Heart right ventricle (tissue), 16 donors: ENCODE measurements at regions not wholly inside any gene's neighbourhood (a gene's known extent, or its start where the extent isn't known, plus 50 kb on each side); places are given as distances from the start of the nearest gene placed in this dataset.

Experiments used
- ATAC-seq, 8 donors: fragments of 200-7000 bp; cut with Tn5 transposase; one replicate each; pipeline ENCODE4 v1.9.1; 2020; ENCODE audit warnings: mild to moderate bottlenecking in 8 of 8, moderate library complexity in 8 of 8, moderate number of reproducible peaks in 1 of 8
- DNase-seq, 2 donors: peaks; one replicate each; pipeline ENCODE4 v3.0.0-alpha.2; 2020
- H3K27ac ChIP-seq, 10 donors: fragments of 200-600 bp; sonication (generic) in 2 of 10; one replicate each; pipeline versions ENCODE4 v1.5.0 to v1.8.0; 2020 to 2022; ENCODE audit warnings: mild to moderate bottlenecking in 3 of 10
- H3K27me3 ChIP-seq, 7 donors: fragments of 200-600 bp; one replicate each; pipeline ENCODE4 v1.8.0; 2021 to 2022; ENCODE audit warnings: mild to moderate bottlenecking in 2 of 7
- H3K36me3 ChIP-seq, 9 donors: fragments of 200-600 bp; sonication (generic) in 1 of 9; one replicate each; pipeline versions ENCODE4 v1.5.0 to v1.8.0; 2020 to 2022; ENCODE audit warnings: mild to moderate bottlenecking in 2 of 9
- H3K4me1 ChIP-seq, 9 donors: fragments of 200-600 bp; sonication (generic) in 1 of 9; one replicate each; pipeline versions ENCODE4 v1.5.0 to v1.8.0; 2020 to 2022; ENCODE audit warnings: mild to moderate bottlenecking in 4 of 9
- H3K4me3 ChIP-seq, 10 donors: fragments of 200-600 bp; sonication (generic) in 2 of 10; one replicate each; pipeline versions ENCODE4 v1.5.0 to v1.8.0; 2020 to 2022; ENCODE audit warnings: mild to moderate bottlenecking in 7 of 10, moderate library complexity in 2 of 10
- H3K9me3 ChIP-seq, 11 donors: fragments of 200-600 bp in 10 of 11; sonication (generic) in 2 of 11; one replicate each; pipeline versions ENCODE4 v1.5.0 to v1.8.0; 2013 to 2022; ENCODE audit warnings: mild to moderate bottlenecking in 2 of 11, control low read depth in 1 of 11, moderate library complexity in 1 of 11
- WGBS, 2 donors: extraction: QIAGEN DNeasy Blood & Tissue Kit; methylation state at CpG; one replicate each; pipeline ENCODE4 v1.1.7; 2013; ENCODE audit warnings: inconsistent platforms in 1 of 2; 5-methylcytosine and 5-hydroxymethylcytosine counted together
- intact Hi-C, 10 donors: fragments of 100-400 bp; cut with DNase I; formaldehyde crosslinking; loops; one replicate each; pipeline versions ENCODE4 v1.11.1 to v1.14.2; 2022
- TF ChIP-seq, protein P1 (sequence below), 9 donors: fragments of 200-600 bp; sonication (generic) in 2 of 9; IDR thresholded peaks; one replicate each; pipeline versions ENCODE4 v1.5.0 to v1.8.0; 2021 to 2022; ENCODE audit warnings: antibody characterized with exemption in 9 of 9, mild to moderate bottlenecking in 5 of 9, moderate library complexity in 1 of 9
- donor health status: Arrhythmogenic right ventricular cardiomyopathy.
- donor health status: ischemic (EF 13 %, LVEDD 7.1; RV severe dilation, severe dysfunction).
- donor health status: healthy with polysubstance abuse.
- donor health status: DM: no; HTN: yes; CAD: no.
- donor health status: DM: no; HTN: no; CAD: no.
- donor health status: ischemic (EF 25% LVEDD 6.9; RV normal size, moderate dysfunction).
- donor health status: ischemic (EF 25% LVEDD 5.7; RV mildly dilated, moderate dysfunction).
- donor health status: healthy.
- donor health status: DM: yes; HTN: yes; CAD: no.
- donor health status: Ischemic cardiomyopathy.
- donor health status: ischemic (EF 35%, LVEDD 5.7; RV mildly dilated, moderate dysfunction).
- donor health status: nonischemic (EF 11% LVEDD 7.7; RV severe dilation, severe dysfunction).
- donor health status: DM: yes; HTN: yes; CAD: no.
- donor health status: PGD.
- donor health status: ischemic (EF 29% LVEDD 5.4; RV normal size, mild dysfunction).
- donor health status: nonischemic (EF 23%, LVEDD 6.1; RV moderate dilation, normal function).

DNA sequence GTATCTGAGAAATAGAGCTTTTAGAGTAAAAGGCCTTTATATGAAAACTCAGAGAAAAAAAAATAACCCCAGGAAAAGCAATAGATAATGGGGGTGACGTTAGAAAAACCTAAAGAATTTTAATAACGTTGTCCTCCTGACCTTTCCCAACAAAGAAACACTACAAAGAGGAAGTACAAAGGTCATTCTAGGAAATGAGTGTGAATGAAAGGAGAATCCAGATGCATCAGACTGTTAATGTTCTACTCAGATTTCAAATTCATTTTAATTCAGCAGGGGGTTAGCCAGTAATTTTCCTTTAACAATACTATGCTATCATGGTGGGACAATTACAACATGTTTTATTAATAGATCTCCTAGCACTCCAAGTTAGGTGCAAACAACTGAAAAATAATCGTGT lies 73.8 kb upstream of the CDK1 start:
- Histone ChIP-seq H3K9me3 (peaks cover 0 to 9% (median 0%) of the 10 kb centered on the region in 11 donors), H3K4me3 (no peak overlapping the region), H3K4me1 (peaks cover 0 to 5% (median 0%) of the 10 kb centered on the region in 9 donors), H3K27ac (no peak overlapping the region), H3K36me3 (no peaks in the 10 kb centered on the region), H3K27me3 (no peaks in the 10 kb centered on the region)
- TF ChIP-seq, protein P1, sequence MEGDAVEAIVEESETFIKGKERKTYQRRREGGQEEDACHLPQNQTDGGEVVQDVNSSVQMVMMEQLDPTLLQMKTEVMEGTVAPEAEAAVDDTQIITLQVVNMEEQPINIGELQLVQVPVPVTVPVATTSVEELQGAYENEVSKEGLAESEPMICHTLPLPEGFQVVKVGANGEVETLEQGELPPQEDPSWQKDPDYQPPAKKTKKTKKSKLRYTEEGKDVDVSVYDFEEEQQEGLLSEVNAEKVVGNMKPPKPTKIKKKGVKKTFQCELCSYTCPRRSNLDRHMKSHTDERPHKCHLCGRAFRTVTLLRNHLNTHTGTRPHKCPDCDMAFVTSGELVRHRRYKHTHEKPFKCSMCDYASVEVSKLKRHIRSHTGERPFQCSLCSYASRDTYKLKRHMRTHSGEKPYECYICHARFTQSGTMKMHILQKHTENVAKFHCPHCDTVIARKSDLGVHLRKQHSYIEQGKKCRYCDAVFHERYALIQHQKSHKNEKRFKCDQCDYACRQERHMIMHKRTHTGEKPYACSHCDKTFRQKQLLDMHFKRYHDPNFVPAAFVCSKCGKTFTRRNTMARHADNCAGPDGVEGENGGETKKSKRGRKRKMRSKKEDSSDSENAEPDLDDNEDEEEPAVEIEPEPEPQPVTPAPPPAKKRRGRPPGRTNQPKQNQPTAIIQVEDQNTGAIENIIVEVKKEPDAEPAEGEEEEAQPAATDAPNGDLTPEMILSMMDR (IDR thresholded peaks at IDR 0.05) = no peak
- no peak for DNase-seq
- intact Hi-C loops = no loop called here
- ATAC-seq = no peak
- WGBS, 2 donors = 27 to 31% methylated on average over 3 of the region's 3 CpGs

DNA sequence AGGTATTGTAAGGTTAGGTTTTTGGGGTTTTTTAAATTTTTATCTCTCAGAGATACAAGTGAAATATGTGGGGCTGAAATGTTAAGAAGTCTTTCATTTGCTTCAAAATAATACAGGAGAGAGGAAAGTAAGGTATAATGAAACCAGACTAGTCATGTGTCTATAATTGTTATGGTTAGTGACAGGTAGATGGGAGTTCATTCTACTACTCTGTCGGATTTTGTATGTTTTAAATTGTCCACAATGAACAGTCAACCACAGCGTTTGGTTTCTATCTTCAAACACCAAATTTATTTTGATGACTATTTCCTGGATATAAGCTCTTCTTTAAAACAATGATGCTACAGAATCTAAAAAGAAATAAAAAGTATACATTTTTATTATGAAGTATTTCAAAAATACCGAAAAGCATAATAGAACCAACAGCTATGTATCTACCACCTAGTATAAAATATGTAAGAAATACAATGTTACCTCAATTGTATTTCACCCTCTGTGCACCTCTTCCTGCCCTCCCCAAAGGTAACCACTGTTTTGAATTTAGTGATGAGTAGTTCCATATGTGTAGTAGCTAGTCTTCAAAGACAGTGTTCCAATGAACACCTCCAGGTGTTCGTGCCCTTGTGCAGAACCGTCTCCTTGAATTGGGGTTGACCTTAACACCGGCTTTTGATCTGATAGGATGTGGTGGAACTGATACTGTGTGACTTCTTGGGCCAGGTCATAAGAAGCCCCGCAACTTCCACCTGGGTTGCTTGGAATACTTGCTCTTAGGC lies 74.8 kb upstream of the CDK1 start:
- no peaks in the 10 kb centered on the region for H3K36me3 ChIP-seq
- WGBS, 2 donors = 90 to 93% methylated on average over 7 of the region's 7 CpGs
- TF ChIP-seq, protein P1 (IDR thresholded peaks at IDR 0.05) = no peak
- no peaks in the 10 kb centered on the region for H3K27me3 ChIP-seq
- H3K4me1 ChIP-seq = peaks cover 0 to 5% (median 0%) of the 10 kb centered on the region in 9 donors
- DNase-seq (no peak), ATAC-seq (no peak)
- intact Hi-C loops = no loop called here
- H3K9me3 ChIP-seq = peaks cover 0 to 9% (median 0%) of the 10 kb centered on the region in 11 donors
- H3K4me3 ChIP-seq = no peak overlapping the region
- H3K27ac ChIP-seq = no peak overlapping the region

- ATAC-seq (no peak), DNase-seq (no peak)
- Histone ChIP-seq H3K36me3 (no peaks in the 10 kb centered on the region), H3K27me3 (no peaks in the 10 kb centered on the region), H3K9me3 (peaks cover 0 to 17% (median 0%) of the 10 kb centered on the region in 11 donors), H3K4me3 (no peak overlapping the region), H3K27ac (no peak overlapping the region), H3K4me1 (no peaks in the 10 kb centered on the region)
- intact Hi-C loops = no loop called here
- TF ChIP-seq, protein P1 (IDR thresholded peaks at IDR 0.05) = no peak
These were observed 90.6 kb upstream of the CDK1 start for GRCh38 chr10:60687679-60688078.

- Histone ChIP-seq H3K27ac (no peak overlapping the region), H3K27me3 (no peaks in the 10 kb centered on the region), H3K4me1 (no peaks in the 10 kb centered on the region), H3K4me3 (no peak overlapping the region), H3K36me3 (no peaks in the 10 kb centered on the region), H3K9me3 (peaks cover 0 to 16% (median 0%) of the 10 kb centered on the region in 11 donors)
- DNase-seq = no peak
- intact Hi-C loops = no loop called here
- 88 to 90% methylated on average over 15 of the region's 15 CpGs for WGBS, 2 donors
- TF ChIP-seq, protein P1 (IDR thresholded peaks at IDR 0.05) = no peak
- no peak for ATAC-seq
These were observed 94.2 kb upstream of the CDK1 start for GRCh38 chr10:60684091-60684490.
